ENCODE measurements at regions not wholly inside any gene's neighbourhood (a gene's known extent, or its start where the extent isn't known, plus 50 kb on each side); places are given as distances from the start of the nearest gene placed in this dataset.

GRCh38 chr5:141745390-141745789, 63.4 kb upstream of the ARAP3 start:
- no peak for DNase-seq

- DNase-seq = no peak
Measured at GRCh38 chr5:141743866-141744272, 61.8 kb upstream of the ARAP3 start.

- DNase-seq = peak; percentile 17
Measured at GRCh38 chr5:141742866-141743851, 61.1 kb upstream of the ARAP3 start.

GRCh38 chr5:141742144-141742543, 60.1 kb upstream of the ARAP3 start:
- no peak for DNase-seq

- DNase-seq = no peak
Measured at GRCh38 chr5:141740885-141741284, 58.9 kb upstream of the ARAP3 start.

- DNase-seq = no peak
Measured at GRCh38 chr5:141737535-141737934, 55.5 kb upstream of the ARAP3 start.

- DNase-seq = no peak
Measured at GRCh38 chr5:141735823-141736222, 53.8 kb upstream of the ARAP3 start.

GRCh38 chr5:141734501-141735229, 52.6 kb upstream of the ARAP3 start:
- DNase-seq = peak; percentile 46

GRCh38 chr5:141733198-141733597, 51.2 kb upstream of the ARAP3 start:
- no peak for DNase-seq

- DNase-seq = no peak
Measured at GRCh38 chr5:141732417-141732816, 50.4 kb upstream of the ARAP3 start.
